Stomach (tissue), 8 donors: ENCODE measurements at regions not wholly inside any gene's neighbourhood (a gene's known extent, or its start where the extent isn't known, plus 50 kb on each side); places are given as distances from the start of the nearest gene placed in this dataset.

Source experiments
- DNase-seq, 2 donors: peaks; one replicate each; pipeline versions ENCODE4 v3.0.0 to v3.0.0-alpha.2; 2013 to 2019
- H3K27ac ChIP-seq, 5 donors: fragments of 200-600 bp in 4 of 5; sonication (generic) in 4 of 5; one replicate each; pipeline ENCODE4 v1.5.1; 2013 to 2019; ENCODE audit warnings: mild to moderate bottlenecking in 1 of 5, moderate library complexity in 1 of 5
- H3K27me3 ChIP-seq, 3 donors: fragments of 200-600 bp; sonication (generic); one replicate each; pipeline ENCODE4 v1.5.1; 2017 to 2019; ENCODE audit warnings: mixed run types in 1 of 3
- H3K36me3 ChIP-seq, 4 donors: fragments of 200-600 bp; sonication (generic); 1 replicate in 3 of 4; 2 replicates in 1 of 4; pipeline ENCODE4 v1.5.1; 2016 to 2019
- H3K4me1 ChIP-seq, 4 donors: fragments of 200-600 bp; sonication (generic); one replicate each; pipeline ENCODE4 v1.5.1; 2016 to 2019
- H3K4me3 ChIP-seq, 4 donors: fragments of 200-600 bp; sonication (generic) in 3 of 4; one replicate each; pipeline ENCODE4 v1.5.1; 2016 to 2019; ENCODE audit warnings: mild to moderate bottlenecking in 1 of 4
- H3K9me3 ChIP-seq, 4 donors: fragments of 200-600 bp; sonication (generic); one replicate each; pipeline ENCODE4 v1.5.1; 2016 to 2019
- EP300 ChIP-seq: sonication (generic); formaldehyde crosslinking; IDR thresholded peaks from one replicate; pipeline ENCODE4 v1.6.1; 2017; ENCODE audit warnings: antibody characterized with exemption
- POLR2A ChIP-seq, 4 donors: fragments of 450-650 bp; IDR thresholded peaks; one replicate each; pipeline ENCODE4 v1.6.1; 2016; ENCODE audit warnings: antibody characterized with exemption in 4 of 4, control low read depth in 2 of 4, mild to moderate bottlenecking in 1 of 4, moderate library complexity in 1 of 4
- POLR2AphosphoS5 ChIP-seq, 3 donors: sonication (generic); formaldehyde crosslinking; IDR thresholded peaks; one replicate each; pipeline ENCODE4 v1.6.1; 2016; ENCODE audit warnings: antibody characterized with exemption in 3 of 3
- WGBS, 5 donors: extraction: QIAGEN DNeasy Blood & Tissue Kit in 3 of 5; methylation state at CpG; one replicate each; pipeline versions ENCODE4 v1.1.5 to v1.1.7; 2013 to 2018; 5-methylcytosine and 5-hydroxymethylcytosine counted together
- intact Hi-C: fragments of 100-400 bp; cut with DNase I; formaldehyde crosslinking; loops from one replicate; pipeline ENCODE4 v1.15.1; 2023; ENCODE audit warnings: low total_unique reads
- TF ChIP-seq, protein P1 (sequence below), 7 experiments: fragments of 450-650 bp in 4 of 7; fragments of 200-600 bp in 3 of 7; sonication (generic) in 3 of 7; IDR thresholded peaks; one replicate each; pipeline ENCODE4 v1.5.1; 2016 to 2019; ENCODE audit warnings: antibody characterized with exemption in 7 of 7, control low read depth in 2 of 7, mild to moderate bottlenecking in 1 of 7
- donor health status: healthy with polysubstance abuse.
- donor health status: Bipolar disorder and iron deficiency.
- donor health status: healthy.

DNA sequence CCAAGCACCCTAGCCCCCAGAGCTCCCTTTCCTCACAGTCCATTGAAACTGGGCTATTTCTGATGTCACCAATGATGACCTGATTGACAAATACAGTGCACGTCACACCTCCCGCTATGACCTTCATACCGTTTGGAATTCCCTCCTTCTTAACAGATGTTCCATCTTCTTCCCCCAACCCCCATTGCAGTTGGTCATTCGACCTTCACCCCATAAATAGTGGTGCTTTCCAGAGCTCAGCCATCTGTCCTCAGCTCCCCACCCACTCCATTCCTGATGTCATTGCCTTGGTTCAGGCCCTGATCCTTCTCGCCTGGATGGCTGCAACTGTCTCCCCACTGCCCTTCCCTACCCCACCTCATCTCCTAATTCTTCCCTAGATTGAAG lies 198.5 kb downstream of the SOD2 start:
- WGBS, 5 donors: 77 to 87% (median 78%) methylated on average over 5 of the region's 5 CpGs
- H3K27ac ChIP-seq: no peak overlapping the region
- peaks cover 0 to 6% (median 0%) of the 10 kb centered on the region in 4 donors for H3K9me3 ChIP-seq
- no peak overlapping the region for H3K4me3 ChIP-seq
- H3K27me3 ChIP-seq: no peaks in the 10 kb centered on the region
- H3K36me3 ChIP-seq: no peaks in the 10 kb centered on the region
- TF ChIP-seq, protein P1, sequence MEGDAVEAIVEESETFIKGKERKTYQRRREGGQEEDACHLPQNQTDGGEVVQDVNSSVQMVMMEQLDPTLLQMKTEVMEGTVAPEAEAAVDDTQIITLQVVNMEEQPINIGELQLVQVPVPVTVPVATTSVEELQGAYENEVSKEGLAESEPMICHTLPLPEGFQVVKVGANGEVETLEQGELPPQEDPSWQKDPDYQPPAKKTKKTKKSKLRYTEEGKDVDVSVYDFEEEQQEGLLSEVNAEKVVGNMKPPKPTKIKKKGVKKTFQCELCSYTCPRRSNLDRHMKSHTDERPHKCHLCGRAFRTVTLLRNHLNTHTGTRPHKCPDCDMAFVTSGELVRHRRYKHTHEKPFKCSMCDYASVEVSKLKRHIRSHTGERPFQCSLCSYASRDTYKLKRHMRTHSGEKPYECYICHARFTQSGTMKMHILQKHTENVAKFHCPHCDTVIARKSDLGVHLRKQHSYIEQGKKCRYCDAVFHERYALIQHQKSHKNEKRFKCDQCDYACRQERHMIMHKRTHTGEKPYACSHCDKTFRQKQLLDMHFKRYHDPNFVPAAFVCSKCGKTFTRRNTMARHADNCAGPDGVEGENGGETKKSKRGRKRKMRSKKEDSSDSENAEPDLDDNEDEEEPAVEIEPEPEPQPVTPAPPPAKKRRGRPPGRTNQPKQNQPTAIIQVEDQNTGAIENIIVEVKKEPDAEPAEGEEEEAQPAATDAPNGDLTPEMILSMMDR (IDR thresholded peaks at IDR 0.05): no peak
- TF ChIP-seq POLR2A (IDR thresholded peaks at IDR 0.05): no peak
- TF ChIP-seq POLR2AphosphoS5 (IDR thresholded peaks at IDR 0.05): no peak
- TF ChIP-seq EP300: no peak
- H3K4me1 ChIP-seq: peaks cover 0 to 6% (median 3%) of the 10 kb centered on the region in 4 donors
- intact Hi-C loops: no loop called here
- no peak for DNase-seq

DNA sequence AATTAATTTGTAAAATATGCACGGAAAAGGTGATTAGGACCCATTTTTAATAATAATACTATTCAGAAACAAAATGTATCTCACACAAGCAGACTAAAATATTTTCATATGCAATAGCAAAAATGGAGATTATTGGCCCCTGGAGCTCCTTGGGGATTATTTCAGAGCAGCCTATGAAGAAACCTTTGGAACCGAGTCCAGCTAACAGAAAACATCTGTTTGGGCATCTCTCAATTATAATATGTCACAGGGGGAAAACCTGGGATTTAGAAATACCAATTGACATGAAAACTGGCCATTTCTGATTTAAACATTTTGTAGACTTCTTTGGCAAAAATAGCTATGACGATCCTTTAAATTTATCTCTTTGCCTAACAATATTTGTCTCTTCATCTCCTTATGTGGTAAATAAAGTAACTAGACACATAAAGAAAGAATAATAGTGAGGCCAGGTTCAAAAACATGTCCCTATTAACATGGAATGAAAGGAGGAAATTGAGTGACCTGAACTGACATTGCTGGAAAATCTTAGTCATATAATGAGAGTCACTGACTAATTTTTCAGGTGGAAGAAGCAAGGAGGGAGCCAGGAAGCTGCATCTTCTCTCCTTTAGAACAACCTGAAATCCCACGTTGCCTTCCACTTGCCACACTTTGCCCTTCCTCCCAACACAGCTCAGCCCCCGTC lies 199.0 kb downstream of the SOD2 start:
- Histone ChIP-seq H3K27me3 (no peaks in the 10 kb centered on the region), H3K27ac (no peak overlapping the region), H3K4me1 (peaks cover 0 to 6% (median 3%) of the 10 kb centered on the region in 4 donors), H3K4me3 (no peak overlapping the region), H3K36me3 (no peaks in the 10 kb centered on the region), H3K9me3 (peaks cover 0 to 3% (median 0%) of the 10 kb centered on the region in 4 donors)
- DNase-seq: peak in 1 of 2 donors; percentile 15
- 71 to 81% (median 79%) methylated on average over 5 of the region's 5 CpGs for WGBS, 5 donors
- intact Hi-C loops: no loop called here
- TF ChIP-seq, protein P1 (IDR thresholded peaks at IDR 0.05): no peak
- TF ChIP-seq POLR2AphosphoS5 (IDR thresholded peaks at IDR 0.05) (no peak), EP300 (no peak), POLR2A (IDR thresholded peaks at IDR 0.05) (no peak)

DNA sequence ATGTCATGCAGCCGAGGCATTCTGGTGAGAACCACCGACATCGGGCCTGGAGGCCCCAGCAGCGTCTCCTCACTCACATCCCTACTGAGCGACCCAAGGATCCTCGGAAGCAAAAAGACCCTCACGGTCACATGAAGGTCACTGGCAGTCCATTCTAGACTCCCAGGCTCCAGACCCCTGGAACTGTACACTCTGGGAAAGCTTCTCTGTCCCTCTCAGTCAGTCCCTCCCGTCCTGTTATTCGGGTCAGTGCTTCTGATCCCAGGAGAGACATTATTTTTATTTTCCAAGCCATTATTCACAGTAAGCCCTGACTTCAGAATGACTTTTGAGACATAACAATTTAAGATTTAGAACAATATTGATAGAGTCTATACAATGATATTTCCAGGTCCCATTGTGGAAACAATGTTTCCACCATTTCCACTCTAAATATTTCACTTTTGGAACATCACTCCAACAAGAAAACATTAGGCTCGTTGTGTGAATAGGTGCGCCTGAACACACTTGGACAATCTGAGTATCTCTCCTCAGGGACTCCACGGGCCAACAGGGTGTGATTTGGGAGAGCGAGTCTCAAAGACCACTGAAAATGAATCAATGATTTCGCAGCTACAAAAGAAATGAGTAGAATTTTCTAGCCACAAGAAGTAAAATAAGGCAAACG lies 199.7 kb downstream of the SOD2 start:
- intact Hi-C loops: no loop called here
- WGBS, 5 donors: 83 to 89% (median 87%) methylated on average over 15 of the region's 15 CpGs
- TF ChIP-seq, protein P1 (IDR thresholded peaks at IDR 0.05): no peak
- TF ChIP-seq EP300: no peak
- no peak for TF ChIP-seq POLR2A (IDR thresholded peaks at IDR 0.05)
- TF ChIP-seq POLR2AphosphoS5 (IDR thresholded peaks at IDR 0.05): no peak
- no peak for DNase-seq
- Histone ChIP-seq H3K4me1 (peaks cover 0 to 6% (median 3%) of the 10 kb centered on the region in 4 donors), H3K9me3 (no peaks in the 10 kb centered on the region), H3K36me3 (no peaks in the 10 kb centered on the region), H3K27me3 (no peaks in the 10 kb centered on the region), H3K4me3 (no peak overlapping the region), H3K27ac (no peak overlapping the region)

DNA sequence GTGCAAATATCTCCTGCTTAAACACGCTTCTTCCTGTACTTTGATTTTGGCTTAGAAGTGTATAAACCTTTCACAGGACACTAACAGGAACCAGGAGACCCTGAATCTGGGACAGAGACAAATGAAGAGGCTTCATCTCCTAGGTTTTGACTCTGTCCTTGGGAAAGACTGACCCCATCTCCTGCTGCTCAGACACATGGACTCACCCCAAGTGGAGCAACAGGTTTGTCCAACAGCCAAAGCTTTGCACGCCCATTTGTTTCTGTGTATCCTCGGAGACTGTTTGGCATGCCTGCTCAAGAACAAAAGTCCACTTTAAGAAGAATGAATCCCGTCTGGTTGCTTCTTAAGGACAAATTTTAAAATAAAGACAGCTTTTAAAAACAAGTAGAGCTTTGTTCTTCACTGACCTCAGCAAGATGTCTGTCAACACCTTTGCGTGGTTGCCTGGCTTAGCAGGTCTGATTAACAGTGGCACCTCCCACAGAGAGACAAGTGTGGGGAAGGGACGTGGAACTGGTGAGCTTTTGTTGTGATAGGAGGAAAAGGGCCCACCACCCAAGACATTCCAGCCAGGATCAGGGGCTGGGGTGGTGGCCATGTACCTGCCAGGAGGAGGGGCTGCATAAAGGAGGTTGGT lies 202.6 kb downstream of the SOD2 start:
- no peak overlapping the region for H3K27ac ChIP-seq
- H3K4me1 ChIP-seq: peaks cover 0 to 6% (median 3%) of the 10 kb centered on the region in 4 donors
- intact Hi-C loops: no loop called here
- no peaks in the 10 kb centered on the region for H3K27me3 ChIP-seq
- 31 to 38% (median 33%) methylated on average over 6 of the region's 6 CpGs for WGBS, 5 donors
- H3K4me3 ChIP-seq: no peak overlapping the region
- H3K36me3 ChIP-seq: no peaks in the 10 kb centered on the region
- no peaks in the 10 kb centered on the region for H3K9me3 ChIP-seq
- TF ChIP-seq EP300 (no peak), POLR2AphosphoS5 (IDR thresholded peaks at IDR 0.05) (no peak), POLR2A (IDR thresholded peaks at IDR 0.05) (no peak)
- TF ChIP-seq, protein P1 (IDR thresholded peaks at IDR 0.05): no peak
- peak in 1 of 2 donors; percentile 73 for DNase-seq
